ENCODE measurements at regions not wholly inside any gene's neighbourhood (a gene's known extent, or its start where the extent isn't known, plus 50 kb on each side); places are given as distances from the start of the nearest gene placed in this dataset.

GRCh38 chr5:32504329-32504988, 59.9 kb upstream of the ZFR start:
- no peak for DNase-seq (ENCODE audit: low read depth)

GRCh38 chr5:32503261-32503660, 58.7 kb upstream of the ZFR start:
- DNase-seq (ENCODE audit: low read depth): no peak

GRCh38 chr5:32501071-32502002, 56.8 kb upstream of the ZFR start:
- DNase-seq (ENCODE audit: low read depth): no peak

- no peak for DNase-seq (ENCODE audit: low read depth)
These were observed 55.6 kb upstream of the ZFR start for GRCh38 chr5:32500181-32500580.

- no peak for DNase-seq (ENCODE audit: low read depth)
These were observed 54.7 kb upstream of the ZFR start for GRCh38 chr5:32499261-32499660.

- DNase-seq (ENCODE audit: low read depth): no peak
These were observed 53.9 kb upstream of the ZFR start for GRCh38 chr5:32498484-32498883.

GRCh38 chr5:32496104-32496503, 51.6 kb upstream of the ZFR start:
- DNase-seq (ENCODE audit: low read depth): no peak

- no peak for DNase-seq (ENCODE audit: low read depth)
These were observed 50.3 kb upstream of the ZFR start for GRCh38 chr5:32494827-32495226.

Measured in activated T-helper 9 cell treated with anti-CD3 and anti-CD28 coated beads, Interleukin-2, amount 50 U/mL, for 16 hours (primary cell).